CD4-positive, alpha-beta T cell treated with Interleukin-6 at 100 ng/mL for 8 hours (primary cell): ENCODE measurements at regions not wholly inside any gene's neighbourhood (a gene's known extent, or its start where the extent isn't known, plus 50 kb on each side); places are given as distances from the start of the nearest gene placed in this dataset.
"Not testable (repeated sequence)": the region's sequence is repeated elsewhere in the genome, so short reads cannot be mapped to it uniquely, and the experiment has no call there.

Source experiments
- DNase-seq: peaks from one replicate; pipeline ENCODE4 v3.0.0-alpha.2; 2020; ENCODE audit warnings: mixed read lengths, low spot score

DNA sequence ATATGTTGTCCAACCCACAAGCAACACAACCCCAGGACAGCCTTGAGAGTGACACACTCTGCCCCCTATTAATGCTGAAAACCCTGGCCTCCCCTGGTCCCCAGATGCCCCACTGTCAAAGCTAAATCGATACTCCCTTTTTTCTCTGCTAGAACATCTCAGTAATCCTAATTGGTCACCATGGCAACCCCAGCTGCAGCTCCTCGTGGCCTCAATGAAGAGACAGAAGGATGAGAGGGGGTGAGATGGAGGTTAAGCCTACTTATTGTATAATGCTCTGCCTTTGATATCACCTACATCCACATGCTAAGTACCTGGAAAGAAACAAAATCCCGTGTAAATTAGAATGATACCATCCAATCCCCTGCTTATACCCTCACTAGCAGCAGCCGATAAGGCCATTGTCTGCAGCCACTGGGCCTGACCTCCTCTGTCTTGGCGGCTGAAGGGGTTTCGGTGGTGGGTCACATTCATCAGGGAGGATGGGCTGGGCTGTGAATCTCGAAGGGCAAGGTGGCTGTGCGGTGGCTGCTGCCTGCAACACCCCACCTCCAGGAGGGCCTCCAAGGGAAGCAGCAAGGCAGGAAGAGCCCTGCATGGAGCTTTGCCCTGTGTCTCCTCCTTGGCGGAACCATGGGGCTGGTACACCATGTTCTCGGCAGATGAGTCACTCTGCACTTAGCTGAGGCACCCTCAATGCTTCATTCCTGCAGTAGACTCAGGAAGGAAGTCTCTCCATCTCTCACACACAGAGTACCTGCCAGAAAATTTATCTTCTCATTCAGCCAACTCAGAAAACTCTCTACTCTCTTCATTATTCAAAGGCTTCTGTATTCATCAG is 399.5 kb downstream of the BUD13 start:
- no peak for DNase-seq

DNA sequence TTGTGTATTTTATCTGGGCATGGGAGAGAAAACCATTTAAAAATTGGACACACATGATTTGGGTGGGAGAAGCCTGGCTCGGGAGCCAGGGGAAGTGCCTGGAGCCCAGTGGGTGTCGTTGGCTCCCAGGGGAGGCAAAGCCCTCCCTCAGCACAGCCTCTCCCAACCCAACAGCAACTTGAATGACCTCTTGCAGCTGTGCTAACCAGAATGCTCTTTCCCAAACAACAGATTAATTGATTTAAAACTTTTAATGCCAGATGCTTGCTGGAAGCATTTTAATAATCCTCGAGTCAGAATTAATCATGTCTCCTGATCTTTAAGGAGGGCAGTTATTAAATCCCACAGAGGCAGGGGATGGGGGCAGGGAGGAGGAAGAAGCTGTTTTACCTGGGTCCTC is 401.6 kb downstream of the BUD13 start:
- DNase-seq: no peak

DNA sequence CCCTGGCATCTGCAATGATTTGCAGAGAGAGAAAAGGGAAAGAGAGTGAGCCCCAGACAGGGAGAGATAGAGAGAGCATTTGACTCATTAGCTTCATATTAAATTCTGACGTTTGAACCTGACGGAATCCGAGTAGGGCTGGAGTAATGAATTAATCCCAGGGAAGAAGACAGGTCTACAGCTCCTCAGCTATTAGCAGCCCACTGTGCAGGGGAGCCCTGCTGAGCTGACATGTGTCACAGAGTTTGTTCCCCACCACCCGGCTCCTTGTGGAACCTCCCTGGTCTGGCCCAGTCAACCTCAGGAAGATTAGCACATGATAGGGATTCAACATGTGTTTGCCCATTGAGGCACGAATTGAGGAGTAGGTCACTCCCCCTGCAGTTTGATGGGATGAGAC is 404.0 kb downstream of the BUD13 start:
- no peak for DNase-seq

DNA sequence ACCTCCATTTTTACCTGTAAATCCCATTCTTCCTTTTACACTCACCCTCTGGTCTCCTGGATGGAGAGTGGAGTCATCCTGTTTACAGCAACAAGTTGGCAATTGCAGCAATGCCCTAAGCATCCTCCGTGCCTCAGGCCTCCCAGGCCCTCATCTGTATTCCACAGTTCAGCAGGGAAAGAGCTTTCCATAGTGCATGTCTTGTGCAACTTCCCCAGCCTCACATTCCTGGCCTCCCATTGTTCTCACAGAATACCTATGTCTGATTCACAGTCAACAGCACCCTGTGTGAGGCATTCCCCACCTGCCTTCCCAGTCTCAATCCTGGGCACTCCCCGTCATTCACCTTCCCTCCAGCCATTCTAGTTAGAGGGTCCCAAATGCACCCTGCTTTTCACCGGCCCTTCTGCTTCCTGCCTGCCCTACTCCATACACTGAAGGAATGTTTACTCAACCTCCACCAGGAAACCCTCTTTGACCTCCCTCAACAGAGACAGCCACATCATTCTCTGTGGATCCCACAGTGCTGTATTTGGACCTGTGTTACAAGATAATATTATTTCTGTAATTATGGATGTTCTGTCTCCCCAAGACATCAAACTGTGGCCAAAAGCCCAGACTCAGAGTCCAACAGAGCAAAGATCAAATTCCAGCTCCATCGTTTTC is 405.7 kb downstream of the BUD13 start:
- DNase-seq: no peak

DNA sequence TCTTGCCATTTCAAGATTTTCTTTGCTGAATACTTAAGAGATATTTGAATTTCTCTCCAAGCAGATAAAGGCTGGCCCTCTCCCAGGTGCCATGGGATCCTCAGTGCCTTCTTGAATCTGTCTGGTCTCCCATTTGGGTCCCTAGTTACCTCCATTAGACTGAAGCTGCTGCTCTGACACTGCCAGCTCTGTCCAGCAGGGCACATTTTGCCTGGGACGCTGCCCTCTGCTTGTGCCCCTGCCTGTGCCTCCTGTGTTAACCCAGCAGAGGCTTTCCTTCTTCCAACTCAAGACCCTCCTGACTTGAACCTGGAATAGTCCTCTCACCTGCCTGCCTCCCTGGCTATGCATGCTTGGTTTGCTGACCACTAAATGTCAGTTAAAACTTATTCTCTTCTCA is 406.3 kb downstream of the BUD13 start:
- DNase-seq: no peak

DNA sequence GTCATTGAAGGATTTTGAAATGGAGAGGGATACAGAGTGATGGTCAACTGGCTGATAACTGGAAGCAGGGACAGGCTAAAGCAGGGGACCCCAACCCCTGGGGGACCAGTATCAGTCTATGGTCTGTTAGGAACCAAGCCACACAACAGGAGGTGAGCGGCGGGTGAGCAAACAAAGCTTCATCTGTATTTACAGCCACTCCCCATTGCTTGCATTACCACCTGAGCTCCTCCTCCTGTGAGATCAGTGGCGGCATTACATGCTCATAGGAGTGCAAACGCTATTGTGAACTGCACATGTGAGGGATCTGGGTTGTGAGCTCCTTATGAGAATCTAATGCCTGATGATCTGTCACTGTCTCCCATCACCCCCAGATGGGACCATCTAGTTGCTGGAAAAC is 407.9 kb downstream of the BUD13 start:
- DNase-seq: not testable (repeated sequence)

DNA sequence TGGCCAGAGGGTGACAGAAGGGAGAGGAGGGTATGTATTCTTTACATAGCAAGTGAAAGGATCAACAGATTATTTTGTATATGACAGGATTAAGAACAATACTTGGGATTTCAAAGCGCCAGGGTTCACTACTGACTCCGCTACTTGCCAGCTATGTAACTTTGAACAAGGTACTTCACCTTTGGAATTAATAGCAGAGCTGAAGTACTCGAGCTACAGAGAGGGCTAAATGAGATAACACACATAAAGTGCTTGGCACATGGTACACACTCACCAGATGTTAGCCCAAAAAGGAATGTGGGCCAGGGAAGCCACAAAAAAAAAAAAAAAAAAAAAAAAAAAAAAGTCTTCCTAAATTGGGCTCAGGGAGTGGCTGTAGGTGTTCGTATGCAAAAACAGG is 408.4 kb downstream of the BUD13 start:
- DNase-seq: no peak

DNA sequence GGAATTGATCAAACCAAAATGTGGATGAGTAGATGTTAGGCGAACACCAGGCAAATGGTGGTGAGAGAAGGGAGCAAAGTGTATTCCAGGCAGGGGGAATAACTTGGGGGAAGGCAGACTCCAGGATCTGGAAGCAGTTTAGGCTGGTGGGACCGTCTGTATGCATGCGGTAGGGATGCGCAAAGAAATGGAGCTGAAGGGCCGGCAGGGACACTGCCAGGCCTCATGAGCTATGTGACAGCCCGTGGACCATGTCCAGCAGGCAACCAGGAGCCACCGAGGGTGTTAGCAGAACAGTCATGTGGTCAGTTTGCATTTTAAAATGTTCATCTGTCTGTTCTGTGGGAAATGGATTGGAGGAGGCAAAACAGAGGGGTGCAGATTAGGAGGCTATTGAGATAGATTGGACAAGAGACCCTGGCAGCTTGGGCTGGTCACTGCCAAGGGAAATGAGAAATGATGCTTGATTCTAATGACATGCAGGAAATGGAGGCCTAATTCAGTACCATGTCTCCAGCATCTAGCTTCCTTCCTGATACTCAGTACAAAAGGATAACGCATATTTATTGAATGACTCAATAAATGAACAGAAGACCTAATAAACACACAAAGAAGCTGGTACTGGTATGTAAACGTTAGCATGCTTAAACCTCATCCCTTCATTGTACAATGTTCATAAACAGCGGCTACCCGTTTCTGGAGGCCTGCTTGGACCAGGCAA is 412.4 kb downstream of the BUD13 start:
- DNase-seq: no peak

DNA sequence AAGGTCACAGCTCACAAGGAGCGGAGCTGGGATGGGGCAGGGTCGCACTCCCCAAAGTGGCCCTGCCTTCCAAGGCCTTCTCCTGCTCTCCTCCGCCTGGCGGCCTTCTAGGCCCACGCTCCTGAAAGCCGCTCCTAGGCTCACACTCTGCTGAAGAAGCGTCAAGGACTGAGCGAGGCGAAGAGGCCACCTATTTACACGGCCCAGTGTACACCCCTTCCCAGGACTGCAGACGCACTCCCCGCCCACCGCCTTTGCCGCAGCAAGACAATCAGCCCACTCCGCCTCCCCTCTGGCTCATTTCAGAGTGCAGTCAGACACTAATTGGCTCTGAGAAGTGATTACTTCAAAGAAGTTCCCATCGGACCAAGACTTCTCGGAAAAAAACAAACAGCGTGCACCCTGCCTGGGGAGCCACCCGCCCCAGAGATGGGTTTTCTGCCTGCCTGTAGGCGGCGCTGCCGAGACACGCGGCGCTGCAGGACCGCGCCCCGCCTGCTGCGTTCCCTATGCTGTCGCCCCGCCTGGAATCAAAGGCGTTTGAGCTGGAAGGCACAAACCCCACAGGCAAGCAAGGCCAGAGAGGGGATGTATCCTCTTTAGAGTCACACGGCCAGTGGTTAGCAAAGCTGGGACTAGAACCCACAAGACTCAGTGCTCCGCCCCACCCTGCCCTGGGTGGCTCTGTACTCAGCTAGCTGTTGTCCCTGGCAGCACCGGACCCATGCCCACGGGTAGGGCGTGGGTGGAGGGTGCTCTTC is 414.8 kb downstream of the BUD13 start:
- no peak for DNase-seq

DNA sequence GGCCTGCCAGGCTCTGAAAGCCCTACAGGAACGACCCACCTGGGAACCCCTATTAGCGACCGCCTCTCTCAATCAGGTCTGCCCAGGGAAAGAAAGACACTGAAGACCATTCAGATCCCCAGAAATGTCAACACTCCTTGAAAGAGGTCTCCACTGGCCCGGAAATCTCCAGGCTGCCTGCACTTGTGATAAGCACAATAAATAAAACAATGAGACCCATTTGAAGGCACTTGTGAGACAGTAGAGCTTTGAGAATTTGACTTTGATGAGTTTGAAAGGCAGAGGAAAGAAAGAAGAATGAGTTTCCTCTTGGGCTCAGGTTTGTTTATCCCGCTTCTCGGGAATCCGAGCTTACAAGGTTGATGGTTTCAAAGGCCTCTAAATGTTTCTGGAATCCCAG is 416.3 kb downstream of the BUD13 start:
- DNase-seq: no peak

DNA sequence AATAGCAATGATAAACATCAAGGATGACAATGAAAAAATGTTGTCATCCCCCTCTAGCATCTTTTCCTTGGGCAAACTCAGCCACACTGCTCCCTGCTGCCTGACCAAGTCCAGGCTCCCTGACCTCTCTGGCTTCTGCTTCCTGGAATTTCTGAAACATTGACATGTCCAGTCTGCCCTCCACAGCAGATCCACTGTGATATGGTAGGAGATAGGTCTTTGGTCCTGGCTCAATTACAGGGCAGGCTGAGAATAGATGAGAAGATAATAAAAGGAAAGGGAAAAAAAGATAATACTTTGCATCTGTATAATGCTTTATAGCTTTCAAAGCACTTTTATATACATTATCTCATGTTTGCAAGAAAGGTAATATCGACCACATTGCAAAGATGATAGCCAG is 417.7 kb downstream of the BUD13 start:
- DNase-seq: no peak

DNA sequence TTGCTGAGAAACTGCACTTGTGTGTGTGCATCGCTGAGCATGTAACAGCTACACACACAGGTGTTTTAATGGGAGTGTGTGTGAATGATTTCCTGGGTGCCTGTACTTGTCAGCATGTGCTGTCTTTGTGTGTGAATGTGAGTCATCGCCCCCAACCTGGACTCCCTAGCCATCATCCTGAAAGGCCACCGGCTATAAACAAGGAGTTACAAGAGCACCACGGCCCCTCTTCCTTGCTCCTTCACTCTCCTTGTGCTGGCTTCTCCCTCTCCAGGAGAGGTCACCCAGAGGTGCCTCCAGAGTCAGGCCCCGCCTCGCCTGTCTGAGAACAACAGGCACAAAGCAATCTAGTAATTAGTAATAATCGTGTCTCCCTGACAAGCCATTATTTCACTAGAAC is 419.2 kb downstream of the BUD13 start:
- no peak for DNase-seq

DNA sequence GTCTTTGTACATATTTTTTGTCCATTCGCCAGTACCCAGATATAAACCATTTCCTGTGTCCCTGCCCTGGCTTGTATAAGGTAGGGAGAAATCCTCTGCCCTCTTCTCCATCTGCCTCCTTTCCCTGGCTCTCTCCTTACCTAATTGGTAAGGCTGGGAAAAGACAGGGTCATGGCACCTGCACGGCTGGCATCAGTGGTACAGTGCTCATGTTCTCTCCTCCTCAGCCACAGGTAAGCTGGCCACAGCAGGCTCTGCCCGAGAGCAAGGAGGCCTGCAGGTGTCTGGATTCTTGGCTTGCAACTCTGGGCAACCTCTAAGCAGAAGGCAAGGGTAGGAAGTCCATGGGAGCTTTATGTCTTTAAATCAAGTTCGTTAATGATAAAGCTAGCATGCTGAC is 419.9 kb downstream of the BUD13 start:
- DNase-seq: no peak

DNA sequence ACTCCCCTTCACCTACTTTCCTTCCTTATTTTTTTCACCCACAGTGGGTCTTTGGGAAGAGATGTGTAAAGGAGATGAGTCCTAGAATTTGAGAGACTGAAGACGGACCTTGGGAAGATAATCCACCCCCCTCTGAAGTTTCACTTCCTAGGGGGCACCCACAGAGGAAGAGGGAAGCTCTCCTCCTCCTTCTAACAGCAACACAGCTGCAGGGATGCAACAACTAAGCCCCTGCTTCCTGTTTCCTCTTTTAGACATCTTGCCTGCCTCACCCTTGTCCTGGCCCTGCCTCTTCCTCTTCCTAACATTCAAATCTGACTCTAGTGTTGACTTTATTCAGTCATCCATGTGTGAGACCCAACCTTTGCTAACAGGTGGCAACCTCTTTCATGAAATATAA is 424.6 kb downstream of the BUD13 start:
- DNase-seq: no peak

DNA sequence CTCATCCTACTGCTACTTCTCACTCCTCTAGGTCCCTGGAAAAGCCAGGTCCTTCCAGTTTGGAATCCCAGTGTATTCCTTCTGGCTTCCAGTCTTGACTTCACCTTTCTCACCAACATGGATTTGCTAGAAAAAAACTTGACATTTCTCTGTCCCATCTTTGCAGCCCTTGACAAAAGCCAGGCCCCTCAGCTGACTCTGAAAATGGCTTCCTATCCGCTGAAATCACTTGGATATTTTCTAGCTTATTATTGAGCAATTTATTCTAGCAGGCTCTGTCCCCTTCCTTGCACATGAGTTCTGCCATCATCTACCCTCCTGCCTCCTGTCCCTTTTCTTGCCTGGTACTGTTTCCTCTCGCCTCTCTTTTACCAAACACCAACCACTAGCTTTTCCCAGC is 427.2 kb downstream of the BUD13 start:
- DNase-seq: no peak

DNA sequence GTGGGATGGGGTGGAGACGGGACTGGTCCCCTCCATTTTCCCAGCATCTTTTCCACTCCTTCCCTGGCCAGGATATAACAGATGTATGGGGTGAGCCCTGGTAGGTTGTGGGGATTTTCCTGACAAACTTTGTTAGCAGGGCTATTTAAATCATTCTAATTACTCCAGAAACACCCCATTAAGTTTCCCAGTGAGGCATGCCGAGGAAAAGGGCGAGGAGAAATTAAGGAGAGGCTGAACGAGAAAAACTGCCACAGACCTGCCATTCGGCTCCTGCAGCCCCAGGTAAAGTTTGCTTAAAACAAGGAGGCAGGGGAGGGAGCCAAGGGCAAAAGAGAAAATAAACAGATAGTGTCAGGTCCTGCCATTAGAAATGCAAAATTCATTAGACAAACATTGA is 428.2 kb downstream of the BUD13 start:
- DNase-seq: no peak

DNA sequence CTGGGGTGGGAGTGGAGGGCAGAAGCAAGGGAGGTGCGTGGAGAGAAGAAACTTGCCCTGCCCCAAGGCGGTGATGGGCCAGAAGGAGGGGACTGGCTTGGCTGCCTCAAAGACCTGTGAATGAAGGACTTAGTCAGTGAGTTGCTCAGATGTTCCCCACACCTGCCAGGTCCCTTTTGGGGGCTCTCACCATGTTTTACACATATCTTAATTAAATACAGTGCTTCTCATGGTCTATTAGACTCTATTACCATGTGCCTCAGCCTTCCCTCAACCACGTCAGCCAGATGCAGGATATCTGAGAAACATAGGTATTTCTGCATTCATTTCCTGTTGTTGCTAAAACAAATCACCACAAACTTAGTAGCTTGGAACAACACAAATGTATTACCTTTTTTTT is 429.5 kb downstream of the BUD13 start:
- DNase-seq: no peak

DNA sequence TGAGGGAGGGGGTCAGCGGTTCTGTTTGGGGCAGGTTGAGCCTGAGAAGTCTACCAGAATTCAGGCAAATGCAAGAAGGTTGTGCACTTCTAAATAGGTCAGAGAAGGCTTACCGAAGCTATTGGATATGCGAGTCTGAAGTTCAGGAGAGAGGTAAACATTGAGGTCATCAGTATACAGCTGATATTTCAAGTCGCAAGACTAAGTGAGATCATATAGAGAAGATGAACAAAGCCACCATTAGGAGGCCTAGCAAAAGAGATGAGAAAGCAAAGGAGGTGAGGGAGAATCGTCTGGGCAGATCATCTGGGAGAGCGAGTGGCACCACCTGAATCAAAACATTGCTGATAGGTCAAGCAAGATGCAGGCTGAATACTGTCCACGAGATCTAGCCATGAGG is 430.6 kb downstream of the BUD13 start:
- DNase-seq: no peak

DNA sequence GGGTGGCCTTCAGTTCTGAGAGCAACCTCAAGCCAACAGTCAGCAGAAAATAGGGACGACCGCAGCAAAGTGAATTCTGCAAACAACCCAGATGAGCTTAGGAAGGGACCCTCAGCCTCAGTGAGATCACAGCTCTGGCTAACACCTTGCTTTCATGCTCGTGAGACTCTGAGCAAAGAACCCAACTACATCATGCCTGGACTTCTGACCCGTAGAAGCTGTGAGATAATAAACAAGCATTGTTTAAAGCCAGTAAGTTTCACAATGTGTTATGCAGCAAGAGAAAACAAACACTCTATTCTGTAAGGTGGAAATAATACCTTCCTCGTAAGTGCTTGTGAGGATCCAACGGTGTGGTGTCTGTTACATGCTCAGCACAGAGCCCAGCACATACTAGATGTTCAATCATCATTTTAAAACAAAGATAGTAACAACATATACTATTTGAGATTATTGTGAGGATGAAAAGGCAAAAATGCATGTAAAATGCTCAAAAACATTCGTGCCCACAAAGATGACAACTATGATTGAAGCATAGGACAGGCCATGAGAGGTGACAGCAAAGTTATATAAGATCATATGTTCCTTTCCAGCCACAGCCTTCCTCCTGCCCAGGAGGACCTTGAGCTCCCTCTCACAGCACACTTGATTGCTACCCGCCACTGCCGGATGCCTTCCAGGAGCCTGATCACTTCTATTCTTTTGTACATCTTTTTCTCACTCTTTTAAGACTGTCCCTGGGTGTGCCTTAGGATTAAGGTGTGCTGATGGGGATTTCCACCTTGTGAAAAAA is 433.3 kb downstream of the BUD13 start:
- DNase-seq: no peak

DNA sequence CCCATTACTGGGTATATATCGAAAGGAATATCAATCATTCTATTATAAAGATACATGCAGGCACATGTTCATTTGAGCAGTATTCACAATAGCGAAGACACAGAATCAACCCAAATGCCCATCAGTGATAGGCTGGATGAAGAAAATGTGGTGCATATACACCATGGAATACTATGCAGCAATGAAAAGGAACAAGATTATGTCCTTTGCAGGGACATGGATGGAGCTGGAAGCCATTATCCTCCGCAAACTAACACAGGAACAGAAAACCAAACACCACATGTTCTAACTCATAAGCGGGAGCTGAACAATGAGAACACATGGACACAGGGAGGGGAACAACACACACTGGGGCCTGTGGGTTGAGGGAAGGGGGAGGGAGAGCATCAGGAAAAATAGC is 434.3 kb downstream of the BUD13 start:
- DNase-seq: not testable (repeated sequence)

DNA sequence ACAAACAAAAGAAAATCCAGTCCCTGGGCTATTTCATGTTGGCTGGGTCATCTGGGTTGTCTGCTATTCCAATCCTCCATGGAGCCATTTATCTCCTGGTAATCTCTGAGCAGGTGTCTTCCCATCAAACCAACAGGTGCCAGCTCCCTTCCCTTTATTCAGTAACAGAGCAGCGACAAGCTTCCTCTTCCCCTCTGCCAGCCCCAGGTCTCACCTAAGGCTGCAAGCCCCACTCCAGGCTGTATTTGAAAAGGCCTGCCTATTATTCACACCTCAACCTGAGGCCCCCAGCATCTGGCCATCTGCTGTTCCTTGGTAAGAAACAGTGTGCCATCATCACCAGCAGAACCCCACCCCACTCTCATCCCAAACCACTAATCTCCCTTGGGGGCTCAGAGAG is 436.2 kb downstream of the BUD13 start:
- no peak for DNase-seq

DNA sequence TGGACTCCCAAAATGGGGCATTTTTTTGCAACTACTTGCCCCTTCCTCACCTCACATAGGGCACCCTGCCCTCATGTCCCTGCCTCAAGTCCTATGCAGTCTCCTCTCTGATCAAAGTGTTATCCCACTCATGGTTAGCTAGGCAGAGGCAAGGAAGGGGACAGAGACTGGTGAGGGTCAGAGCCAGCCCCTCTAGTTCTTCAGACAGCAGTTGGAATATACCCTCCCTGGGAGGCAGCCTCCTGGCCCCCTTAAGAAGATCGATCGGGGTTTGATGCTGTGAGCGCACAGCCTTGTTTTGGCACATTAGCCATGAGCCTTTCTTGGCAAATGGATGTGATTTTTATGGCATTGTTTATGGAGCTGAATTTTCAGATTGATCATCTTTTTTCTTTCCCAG is 436.9 kb downstream of the BUD13 start:
- DNase-seq: no peak
